ENCODE measurements at regions not wholly inside any gene's neighbourhood (a gene's known extent, or its start where the extent isn't known, plus 50 kb on each side); places are given as distances from the start of the nearest gene placed in this dataset.
A peak's percentile ranks its signal among the peaks of the same experiment; 100 is the strongest.

- TF ChIP-seq CTCF (IDR thresholded peaks at IDR 0.05; ENCODE audit: low read length, missing control alignments) = no peak
- no peak for DNase-seq (ENCODE audit: low read depth)
- H3K4me3 ChIP-seq (replicated peaks; ENCODE audit: low read depth, low read length) = no peak overlapping the region
Observed at GRCh38 chr12:30823764-30824163, 69.0 kb upstream of the CAPRIN2 start.

GRCh38 chr12:30823156-30823699 is 68.5 kb upstream of the CAPRIN2 start:
- no peak for DNase-seq (ENCODE audit: low read depth)
- H3K4me3 ChIP-seq (replicated peaks; ENCODE audit: low read depth, low read length) = peak overlapping the region; percentile 45
- TF ChIP-seq CTCF (IDR thresholded peaks at IDR 0.05; ENCODE audit: low read length, missing control alignments) = peak; percentile 17

- peak overlapping the region; percentile 45 for H3K4me3 ChIP-seq (replicated peaks; ENCODE audit: low read depth, low read length)
- no peak for TF ChIP-seq CTCF (IDR thresholded peaks at IDR 0.05; ENCODE audit: low read length, missing control alignments)
- DNase-seq (ENCODE audit: low read depth) = peak; percentile 51
Observed at GRCh38 chr12:30822385-30823155, 67.8 kb upstream of the CAPRIN2 start.

- H3K4me3 ChIP-seq (replicated peaks; ENCODE audit: low read depth, low read length) = no peak overlapping the region
- no peak for TF ChIP-seq CTCF (IDR thresholded peaks at IDR 0.05; ENCODE audit: low read length, missing control alignments)
- DNase-seq (ENCODE audit: low read depth) = no peak
Observed at GRCh38 chr12:30820406-30820946, 65.7 kb upstream of the CAPRIN2 start.

- DNase-seq (ENCODE audit: low read depth) = no peak
- no peak for TF ChIP-seq CTCF (IDR thresholded peaks at IDR 0.05; ENCODE audit: low read length, missing control alignments)
- no peak overlapping the region for H3K4me3 ChIP-seq (replicated peaks; ENCODE audit: low read depth, low read length)
Observed at GRCh38 chr12:30818562-30818961, 63.8 kb upstream of the CAPRIN2 start.

- TF ChIP-seq CTCF (IDR thresholded peaks at IDR 0.05; ENCODE audit: low read length, missing control alignments) = no peak
- no peak overlapping the region for H3K4me3 ChIP-seq (replicated peaks; ENCODE audit: low read depth, low read length)
- DNase-seq (ENCODE audit: low read depth) = no peak
Observed at GRCh38 chr12:30816742-30817465, 62.2 kb upstream of the CAPRIN2 start.

Data from fibroblast of pulmonary artery (primary cell).